ENCODE measurements at regions not wholly inside any gene's neighbourhood (a gene's known extent, or its start where the extent isn't known, plus 50 kb on each side); places are given as distances from the start of the nearest gene placed in this dataset.

DNA sequence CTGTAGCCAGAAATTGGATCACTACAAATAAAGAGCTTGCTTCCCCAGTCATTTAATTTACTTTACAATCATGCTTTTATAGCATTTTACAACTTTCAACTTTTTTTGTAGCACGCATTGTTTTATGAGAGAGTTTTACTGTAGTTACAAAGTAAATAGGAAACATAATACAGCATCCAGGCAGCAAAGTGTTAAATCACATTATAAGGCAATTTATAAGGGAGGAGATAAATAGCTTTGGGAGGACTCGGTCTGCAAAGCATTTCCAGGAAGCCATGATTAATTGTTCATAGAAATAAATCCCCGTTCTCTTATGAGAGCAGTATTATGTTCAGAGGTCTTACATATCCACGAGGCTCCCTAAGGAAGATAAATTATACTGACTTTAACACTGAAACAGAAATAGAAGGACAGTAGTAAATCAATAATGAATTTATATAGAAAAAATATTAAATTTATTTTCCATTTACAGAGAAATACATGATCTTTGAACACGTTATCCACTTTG is 792.6 kb upstream of the RAG2 start:
- H3K4me3 ChIP-seq = no peak overlapping the region
- H3K4me1 ChIP-seq = no peaks in the 10 kb centered on the region
- no peak overlapping the region for H3K27ac ChIP-seq
- no peaks in the 10 kb centered on the region for H3K27me3 ChIP-seq
- intact Hi-C loops (cut with DNase I) = no loop called here
- 63 to 65% methylated on average over 5 of the region's 5 CpGs for WGBS, 2 donors
- TF ChIP-seq, protein P1, sequence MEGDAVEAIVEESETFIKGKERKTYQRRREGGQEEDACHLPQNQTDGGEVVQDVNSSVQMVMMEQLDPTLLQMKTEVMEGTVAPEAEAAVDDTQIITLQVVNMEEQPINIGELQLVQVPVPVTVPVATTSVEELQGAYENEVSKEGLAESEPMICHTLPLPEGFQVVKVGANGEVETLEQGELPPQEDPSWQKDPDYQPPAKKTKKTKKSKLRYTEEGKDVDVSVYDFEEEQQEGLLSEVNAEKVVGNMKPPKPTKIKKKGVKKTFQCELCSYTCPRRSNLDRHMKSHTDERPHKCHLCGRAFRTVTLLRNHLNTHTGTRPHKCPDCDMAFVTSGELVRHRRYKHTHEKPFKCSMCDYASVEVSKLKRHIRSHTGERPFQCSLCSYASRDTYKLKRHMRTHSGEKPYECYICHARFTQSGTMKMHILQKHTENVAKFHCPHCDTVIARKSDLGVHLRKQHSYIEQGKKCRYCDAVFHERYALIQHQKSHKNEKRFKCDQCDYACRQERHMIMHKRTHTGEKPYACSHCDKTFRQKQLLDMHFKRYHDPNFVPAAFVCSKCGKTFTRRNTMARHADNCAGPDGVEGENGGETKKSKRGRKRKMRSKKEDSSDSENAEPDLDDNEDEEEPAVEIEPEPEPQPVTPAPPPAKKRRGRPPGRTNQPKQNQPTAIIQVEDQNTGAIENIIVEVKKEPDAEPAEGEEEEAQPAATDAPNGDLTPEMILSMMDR (IDR thresholded peaks at IDR 0.05) = no peak
- peaks cover 0 to 45% (median 28%) of the 10 kb centered on the region in 11 donors for H3K9me3 ChIP-seq
- ATAC-seq (no peak), DNase-seq (no peak)
- H3K36me3 ChIP-seq = no peaks in the 10 kb centered on the region

DNA sequence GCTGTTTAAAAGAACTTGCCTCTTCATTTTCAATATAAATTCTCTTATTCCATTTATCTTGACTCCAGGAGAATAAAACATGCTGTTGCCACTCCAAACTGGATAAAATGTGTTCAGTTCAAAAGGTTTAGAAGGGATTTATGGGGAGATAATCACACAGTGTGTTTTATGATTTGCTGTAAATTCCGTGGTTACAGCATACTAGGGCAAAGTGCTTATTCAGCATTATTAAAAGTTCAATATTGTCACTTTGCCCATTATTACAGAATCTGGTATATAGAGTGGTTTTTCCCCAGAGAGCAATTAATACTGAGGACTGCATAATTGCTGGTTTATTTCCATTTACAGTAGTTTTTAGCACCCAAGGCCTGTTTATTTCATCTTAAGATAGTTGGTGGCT is 780.9 kb upstream of the RAG2 start:
- DNase-seq (no peak), ATAC-seq (no peak)
- Histone ChIP-seq H3K36me3 (no peaks in the 10 kb centered on the region), H3K27me3 (no peaks in the 10 kb centered on the region), H3K27ac (no peak overlapping the region), H3K4me1 (no peaks in the 10 kb centered on the region), H3K9me3 (peaks cover 0 to 45% (median 15%) of the 10 kb centered on the region in 11 donors), H3K4me3 (no peak overlapping the region)
- intact Hi-C loops (cut with DNase I) = no loop called here
- TF ChIP-seq, protein P1 (IDR thresholded peaks at IDR 0.05) = no peak
- 58 to 61% methylated on average over 1 of the region's 1 CpG for WGBS, 2 donors

DNA sequence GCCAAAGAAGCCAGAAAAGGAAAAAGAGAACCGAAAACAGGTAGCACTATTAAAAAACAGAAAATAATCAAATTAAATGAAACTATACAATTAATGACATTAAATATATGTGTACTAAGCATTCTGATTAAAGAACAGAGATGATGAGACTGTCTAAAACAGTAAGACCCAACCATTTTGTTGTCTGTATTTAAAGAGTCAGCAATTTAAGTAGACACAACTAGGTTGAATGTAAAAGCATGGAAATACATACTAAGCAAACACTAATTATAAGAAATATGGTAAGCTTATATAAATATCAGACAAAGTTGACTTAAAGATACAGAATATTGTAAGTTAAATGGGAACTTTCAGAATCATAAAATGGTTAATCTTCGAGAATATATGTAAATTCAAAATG is 774.6 kb upstream of the RAG2 start:
- H3K27me3 ChIP-seq = no peaks in the 10 kb centered on the region
- no peak overlapping the region for H3K27ac ChIP-seq
- WGBS, 2 donors = 81 to 86% methylated on average over 2 of the region's 2 CpGs
- no peak overlapping the region for H3K4me3 ChIP-seq
- TF ChIP-seq, protein P1 (IDR thresholded peaks at IDR 0.05) = no peak
- ATAC-seq (no peak), DNase-seq (no peak)
- H3K36me3 ChIP-seq = no peaks in the 10 kb centered on the region
- H3K9me3 ChIP-seq = peaks cover 0 to 49% (median 18%) of the 10 kb centered on the region in 11 donors
- intact Hi-C loops (cut with DNase I) = no loop called here
- no peaks in the 10 kb centered on the region for H3K4me1 ChIP-seq

DNA sequence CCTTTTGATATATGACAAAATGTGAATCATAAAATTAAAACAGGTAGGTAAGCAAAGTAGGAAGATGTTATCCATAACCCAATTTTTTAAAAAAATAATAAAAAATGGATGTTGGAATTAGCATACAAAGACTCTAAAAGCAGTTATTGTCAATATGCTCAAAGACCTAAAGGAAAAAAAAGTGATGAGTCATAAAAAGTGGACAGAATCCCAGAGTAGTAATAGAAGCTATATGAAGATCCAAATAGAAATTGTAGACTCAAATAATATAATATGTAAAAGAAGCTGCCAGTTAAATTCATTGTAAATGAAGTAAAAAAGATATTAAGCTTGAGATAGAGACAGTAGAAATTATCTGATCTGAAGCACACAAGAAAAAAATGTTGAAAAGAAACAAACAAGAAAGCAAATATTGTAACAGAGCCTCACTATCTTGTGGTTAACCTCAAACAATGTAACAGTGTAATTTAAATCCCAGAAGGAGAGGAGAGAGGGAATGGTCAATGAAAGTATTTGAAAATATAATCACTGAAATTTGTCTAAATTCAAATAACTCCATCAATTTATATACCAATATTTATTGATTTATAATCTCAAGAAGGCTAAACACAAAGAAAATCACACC is 773.4 kb upstream of the RAG2 start:
- H3K27ac ChIP-seq = no peak overlapping the region
- no peaks in the 10 kb centered on the region for H3K4me1 ChIP-seq
- no peaks in the 10 kb centered on the region for H3K36me3 ChIP-seq
- no peak overlapping the region for H3K4me3 ChIP-seq
- ATAC-seq (no peak), DNase-seq (no peak)
- TF ChIP-seq, protein P1 (IDR thresholded peaks at IDR 0.05) = no peak
- intact Hi-C loops (cut with DNase I) = no loop called here
- peaks cover 0 to 46% (median 9%) of the 10 kb centered on the region in 11 donors for H3K9me3 ChIP-seq
- H3K27me3 ChIP-seq = no peaks in the 10 kb centered on the region

Measured in heart right ventricle (tissue), 16 donors.